Neural cell (in vitro differentiated cells): ENCODE measurements at regions not wholly inside any gene's neighbourhood (a gene's known extent, or its start where the extent isn't known, plus 50 kb on each side); places are given as distances from the start of the nearest gene placed in this dataset.

Experiments
- H2AFZ ChIP-seq: fragments of 200-600, 300-800 bp; sonication (generic), shearing (Covaris generic); 2 replicates; pipeline ENCODE4 v1.6.0; 2014; ENCODE audit warnings: low read depth, mild to moderate bottlenecking, antibody characterized with exemption, low read length, moderate library complexity
- H3F3A ChIP-seq: fragments of 200-600 bp; shearing (Covaris generic); 2 replicates; pipeline ENCODE4 v1.6.1; 2016; ENCODE audit warnings: mild to moderate bottlenecking, moderate library complexity, mixed read lengths, antibody characterized with exemption, low read length; ENCODE audit not compliant: insufficient read depth, poor library complexity, severe bottlenecking
- H3K27ac ChIP-seq: fragments of 200-600, 300-800 bp; sonication (generic), shearing (Covaris generic); 2 replicates; pipeline ENCODE4 v1.5.1; 2014; ENCODE audit warnings: mild to moderate bottlenecking, low read length, moderate library complexity
- H3K27me3 ChIP-seq: fragments of 300-800, 200-600 bp; sonication (generic), shearing (Covaris generic); 2 replicates; pipeline ENCODE4 v1.6.0; 2014; ENCODE audit warnings: mild to moderate bottlenecking, low read depth, low read length, moderate library complexity; ENCODE audit not compliant: insufficient read depth
- H3K36me3 ChIP-seq: fragments of 300-800, 200-600 bp; sonication (generic), shearing (Covaris generic); 2 replicates; pipeline ENCODE4 v1.5.1; 2014; ENCODE audit warnings: mild to moderate bottlenecking, antibody characterized with exemption, low read length, moderate library complexity; ENCODE audit not compliant: insufficient read depth
- H3K4me2 ChIP-seq: fragments of 300-800, 200-600 bp; sonication (generic), shearing (Covaris generic); 2 replicates; pipeline ENCODE4 v1.6.0; 2014; ENCODE audit warnings: mild to moderate bottlenecking, low read length
- H3K4me3 ChIP-seq: fragments of 300-800, 200-600 bp; sonication (generic), shearing (Covaris generic); 2 replicates; pipeline ENCODE4 v1.5.1; 2014; ENCODE audit warnings: mild to moderate bottlenecking, low read length, moderate library complexity
- H3K79me2 ChIP-seq: fragments of 200-600 bp; shearing (Covaris generic); replicated peaks from 2 replicates; pipeline ENCODE4 v1.6.0; 2014; ENCODE audit warnings: mild to moderate bottlenecking, low read length, moderate library complexity; ENCODE audit not compliant: insufficient read depth
- H3K9ac ChIP-seq: fragments of 300-800, 200-600 bp; sonication (generic), shearing (Covaris generic); 2 replicates; pipeline ENCODE4 v1.6.1; 2016; ENCODE audit warnings: mild to moderate bottlenecking, low read length, mixed read lengths
- H3K9me2 ChIP-seq: fragments of 200-600 bp; shearing (Covaris generic); 2 replicates; pipeline ENCODE4 v1.6.1; 2016; ENCODE audit warnings: mild to moderate bottlenecking, low read length, mixed read lengths; ENCODE audit not compliant: insufficient read depth
- H3K9me3 ChIP-seq: fragments of 200-600, 300-800 bp; sonication (generic), shearing (Covaris generic); 2 replicates; pipeline ENCODE4 v1.6.1; 2016; ENCODE audit warnings: mild to moderate bottlenecking, mixed run types, low read length, moderate library complexity, mixed read lengths
- H4K20me1 ChIP-seq: fragments of 200-600 bp; shearing (Covaris generic); 2 replicates; pipeline ENCODE4 v1.6.1; 2016; ENCODE audit warnings: mild to moderate bottlenecking, mixed run types; ENCODE audit not compliant: insufficient read depth
- CTCF ChIP-seq: fragments of 450-650 bp; IDR thresholded peaks from 2 replicates; pipeline ENCODE4 v1.5.1; 2014; ENCODE audit warnings: antibody characterized with exemption, mild to moderate bottlenecking, moderate library complexity; ENCODE audit not compliant: poor library complexity, severe bottlenecking
- EP300 ChIP-seq: fragments of 450-650 bp; conservative IDR thresholded peaks from 2 replicates; pipeline ENCODE4 v1.6.1; 2014; ENCODE audit warnings: antibody characterized with exemption, mild to moderate bottlenecking, moderate library complexity; ENCODE audit not compliant: poor library complexity, severe bottlenecking
- EZH2 ChIP-seq: fragments of 200-600, 300-800 bp; shearing (Covaris generic), sonication (generic); IDR thresholded peaks from 2 replicates; pipeline ENCODE4 v1.6.1; 2014; ENCODE audit warnings: antibody characterized with exemption, low read length, borderline replicate concordance, mild to moderate bottlenecking; ENCODE audit not compliant: insufficient read depth, poor library complexity, severe bottlenecking
- MXI1 ChIP-seq: fragments of 450-650 bp; conservative IDR thresholded peaks from 2 replicates; pipeline ENCODE4 v1.6.1; 2014; ENCODE audit warnings: antibody characterized with exemption, mild to moderate bottlenecking; ENCODE audit not compliant: poor library complexity, severe bottlenecking
- POLR2AphosphoS5 ChIP-seq: IDR thresholded peaks from 2 replicates; pipeline ENCODE4 v1.6.1; 2012
- RAD21 ChIP-seq: fragments of 450-650 bp; conservative IDR thresholded peaks from 2 replicates; pipeline ENCODE4 v1.6.1; 2014; ENCODE audit warnings: antibody characterized with exemption, mild to moderate bottlenecking, moderate library complexity
- SMC3 ChIP-seq: fragments of 450-650 bp; conservative IDR thresholded peaks from 2 replicates; pipeline ENCODE4 v1.6.1; 2014; ENCODE audit warnings: antibody characterized with exemption, mild to moderate bottlenecking, moderate library complexity; ENCODE audit not compliant: poor library complexity
- TAF1 ChIP-seq: IDR thresholded peaks from 2 replicates; pipeline ENCODE4 v1.6.1; 2012; ENCODE audit warnings: low read depth
- TF ChIP-seq, protein P1 (sequence below): IDR thresholded peaks from 2 replicates; pipeline ENCODE4 v1.6.1; 2012; ENCODE audit warnings: borderline replicate concordance

DNA sequence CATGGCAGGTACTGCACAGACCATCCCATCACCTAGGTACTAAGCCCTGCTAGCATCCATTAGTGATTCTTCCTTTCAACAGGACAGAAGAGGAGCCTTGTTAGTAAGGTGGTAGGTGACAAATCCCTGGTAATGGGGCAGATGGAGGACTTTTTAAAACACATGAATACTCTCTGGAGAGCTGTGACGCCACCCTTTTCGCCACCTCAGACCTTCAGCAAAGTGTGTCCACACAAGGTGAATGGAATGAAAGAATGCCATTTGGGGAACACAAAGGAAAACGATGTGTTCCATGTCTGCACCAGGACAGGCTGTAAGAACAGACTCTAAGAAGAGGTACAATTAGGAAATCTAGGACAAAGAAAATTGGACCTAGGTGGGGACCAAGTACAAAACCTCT lies 110.5 kb upstream of the CARMIL1 start:
- no peak overlapping the region for H3K4me3 ChIP-seq
- H3K9ac ChIP-seq = no peak overlapping the region
- H3F3A ChIP-seq = no peaks in the 10 kb centered on the region
- no peak overlapping the region for H2AFZ ChIP-seq
- H3K9me3 ChIP-seq = no peaks in the 10 kb centered on the region
- no peak for TF ChIP-seq EP300
- no peak for TF ChIP-seq SMC3
- TF ChIP-seq CTCF = no peak
- TF ChIP-seq POLR2AphosphoS5 = no peak
- TF ChIP-seq, protein P1, sequence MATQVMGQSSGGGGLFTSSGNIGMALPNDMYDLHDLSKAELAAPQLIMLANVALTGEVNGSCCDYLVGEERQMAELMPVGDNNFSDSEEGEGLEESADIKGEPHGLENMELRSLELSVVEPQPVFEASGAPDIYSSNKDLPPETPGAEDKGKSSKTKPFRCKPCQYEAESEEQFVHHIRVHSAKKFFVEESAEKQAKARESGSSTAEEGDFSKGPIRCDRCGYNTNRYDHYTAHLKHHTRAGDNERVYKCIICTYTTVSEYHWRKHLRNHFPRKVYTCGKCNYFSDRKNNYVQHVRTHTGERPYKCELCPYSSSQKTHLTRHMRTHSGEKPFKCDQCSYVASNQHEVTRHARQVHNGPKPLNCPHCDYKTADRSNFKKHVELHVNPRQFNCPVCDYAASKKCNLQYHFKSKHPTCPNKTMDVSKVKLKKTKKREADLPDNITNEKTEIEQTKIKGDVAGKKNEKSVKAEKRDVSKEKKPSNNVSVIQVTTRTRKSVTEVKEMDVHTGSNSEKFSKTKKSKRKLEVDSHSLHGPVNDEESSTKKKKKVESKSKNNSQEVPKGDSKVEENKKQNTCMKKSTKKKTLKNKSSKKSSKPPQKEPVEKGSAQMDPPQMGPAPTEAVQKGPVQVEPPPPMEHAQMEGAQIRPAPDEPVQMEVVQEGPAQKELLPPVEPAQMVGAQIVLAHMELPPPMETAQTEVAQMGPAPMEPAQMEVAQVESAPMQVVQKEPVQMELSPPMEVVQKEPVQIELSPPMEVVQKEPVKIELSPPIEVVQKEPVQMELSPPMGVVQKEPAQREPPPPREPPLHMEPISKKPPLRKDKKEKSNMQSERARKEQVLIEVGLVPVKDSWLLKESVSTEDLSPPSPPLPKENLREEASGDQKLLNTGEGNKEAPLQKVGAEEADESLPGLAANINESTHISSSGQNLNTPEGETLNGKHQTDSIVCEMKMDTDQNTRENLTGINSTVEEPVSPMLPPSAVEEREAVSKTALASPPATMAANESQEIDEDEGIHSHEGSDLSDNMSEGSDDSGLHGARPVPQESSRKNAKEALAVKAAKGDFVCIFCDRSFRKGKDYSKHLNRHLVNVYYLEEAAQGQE = no peak
- TF ChIP-seq TAF1 = no peak
- TF ChIP-seq RAD21 = no peak
- TF ChIP-seq MXI1 = no peak
- no peak for TF ChIP-seq EZH2
- H3K27me3 ChIP-seq = no peaks in the 10 kb centered on the region
- H3K9me2 ChIP-seq = no peaks in the 10 kb centered on the region
- no peaks in the 10 kb centered on the region for H3K79me2 ChIP-seq
- no peak overlapping the region for H3K4me2 ChIP-seq
- H4K20me1 ChIP-seq = no peaks in the 10 kb centered on the region
- H3K36me3 ChIP-seq = no peaks in the 10 kb centered on the region
- H3K27ac ChIP-seq = no peak overlapping the region

DNA sequence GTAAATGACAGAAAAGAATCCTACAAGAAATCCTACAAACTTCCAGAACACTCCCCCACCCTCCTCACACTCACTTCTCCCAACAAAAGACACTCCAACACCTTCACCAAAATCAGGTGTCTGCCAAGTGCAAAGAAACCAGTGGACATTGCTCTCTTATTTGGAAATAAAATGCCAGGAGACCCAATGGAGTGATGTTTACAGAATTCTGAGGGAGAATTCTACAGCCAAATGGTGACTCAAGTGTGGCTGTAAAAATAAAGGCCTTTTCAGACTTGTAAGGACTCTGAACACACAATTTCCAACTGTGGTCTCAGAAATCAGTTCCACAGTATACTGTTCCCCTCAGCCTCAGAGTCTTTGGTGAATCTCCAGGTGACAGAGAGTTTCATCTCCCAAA lies 109.6 kb upstream of the CARMIL1 start:
- Histone ChIP-seq H3K4me3 (no peak overlapping the region), H3K36me3 (no peaks in the 10 kb centered on the region), H4K20me1 (no peaks in the 10 kb centered on the region), H3K27ac (no peak overlapping the region), H3K9me3 (no peaks in the 10 kb centered on the region), H2AFZ (no peak overlapping the region), H3F3A (no peaks in the 10 kb centered on the region), H3K79me2 (no peaks in the 10 kb centered on the region), H3K27me3 (no peaks in the 10 kb centered on the region), H3K9ac (no peak overlapping the region), H3K9me2 (no peaks in the 10 kb centered on the region), H3K4me2 (no peak overlapping the region)
- no peak for TF ChIP-seq TAF1
- no peak for TF ChIP-seq MXI1
- TF ChIP-seq SMC3 = no peak
- TF ChIP-seq RAD21 = no peak
- no peak for TF ChIP-seq EZH2
- TF ChIP-seq EP300 = no peak
- no peak for TF ChIP-seq POLR2AphosphoS5
- TF ChIP-seq CTCF = no peak
- TF ChIP-seq, protein P1 = no peak
